ENCODE measurements at regions not wholly inside any gene's neighbourhood (a gene's known extent, or its start where the extent isn't known, plus 50 kb on each side); places are given as distances from the start of the nearest gene placed in this dataset.

DNA sequence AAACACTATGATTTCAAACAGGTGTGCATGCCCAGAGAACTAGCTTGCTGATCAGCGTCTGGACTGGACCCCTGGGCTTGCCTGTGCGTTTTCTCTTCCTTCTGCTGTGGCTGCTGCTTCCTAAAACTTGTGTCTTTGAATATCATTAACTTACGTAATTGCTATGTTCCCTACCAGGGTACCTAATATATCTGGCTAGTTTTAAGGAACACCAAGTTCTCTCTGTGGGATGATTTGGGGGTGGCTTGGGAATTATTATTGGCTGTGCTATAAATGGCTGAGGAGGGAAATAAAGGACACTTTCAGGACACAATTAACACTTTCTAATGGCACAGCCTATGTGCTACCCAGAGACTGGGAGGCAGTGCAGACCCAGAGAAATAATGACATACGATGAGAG lies 606.0 kb upstream of the RBFOX1 start:
- TF ChIP-seq, protein P1, sequence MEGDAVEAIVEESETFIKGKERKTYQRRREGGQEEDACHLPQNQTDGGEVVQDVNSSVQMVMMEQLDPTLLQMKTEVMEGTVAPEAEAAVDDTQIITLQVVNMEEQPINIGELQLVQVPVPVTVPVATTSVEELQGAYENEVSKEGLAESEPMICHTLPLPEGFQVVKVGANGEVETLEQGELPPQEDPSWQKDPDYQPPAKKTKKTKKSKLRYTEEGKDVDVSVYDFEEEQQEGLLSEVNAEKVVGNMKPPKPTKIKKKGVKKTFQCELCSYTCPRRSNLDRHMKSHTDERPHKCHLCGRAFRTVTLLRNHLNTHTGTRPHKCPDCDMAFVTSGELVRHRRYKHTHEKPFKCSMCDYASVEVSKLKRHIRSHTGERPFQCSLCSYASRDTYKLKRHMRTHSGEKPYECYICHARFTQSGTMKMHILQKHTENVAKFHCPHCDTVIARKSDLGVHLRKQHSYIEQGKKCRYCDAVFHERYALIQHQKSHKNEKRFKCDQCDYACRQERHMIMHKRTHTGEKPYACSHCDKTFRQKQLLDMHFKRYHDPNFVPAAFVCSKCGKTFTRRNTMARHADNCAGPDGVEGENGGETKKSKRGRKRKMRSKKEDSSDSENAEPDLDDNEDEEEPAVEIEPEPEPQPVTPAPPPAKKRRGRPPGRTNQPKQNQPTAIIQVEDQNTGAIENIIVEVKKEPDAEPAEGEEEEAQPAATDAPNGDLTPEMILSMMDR (conservative IDR thresholded peaks at IDR 0.05; ENCODE audit: low read depth, low read length), result no peak
- TF ChIP-seq, protein P2, sequence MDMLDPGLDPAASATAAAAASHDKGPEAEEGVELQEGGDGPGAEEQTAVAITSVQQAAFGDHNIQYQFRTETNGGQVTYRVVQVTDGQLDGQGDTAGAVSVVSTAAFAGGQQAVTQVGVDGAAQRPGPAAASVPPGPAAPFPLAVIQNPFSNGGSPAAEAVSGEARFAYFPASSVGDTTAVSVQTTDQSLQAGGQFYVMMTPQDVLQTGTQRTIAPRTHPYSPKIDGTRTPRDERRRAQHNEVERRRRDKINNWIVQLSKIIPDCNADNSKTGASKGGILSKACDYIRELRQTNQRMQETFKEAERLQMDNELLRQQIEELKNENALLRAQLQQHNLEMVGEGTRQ (IDR thresholded peaks at IDR 0.05; ENCODE audit: low read depth, low read length), result no peak
- TF ChIP-seq RAD21 (IDR thresholded peaks at IDR 0.05; ENCODE audit: low read length) (no peak), MAZ (IDR thresholded peaks at IDR 0.05; ENCODE audit: borderline replicate concordance, low read depth, low read length) (no peak), POLR2A (IDR thresholded peaks at IDR 0.05; ENCODE audit: low read depth, low read length) (no peak), MAFK (IDR thresholded peaks at IDR 0.05; ENCODE audit: low read depth, low read length) (no peak), CHD1 (IDR thresholded peaks at IDR 0.05; ENCODE audit: low read depth, low read length) (no peak)
- TF ChIP-seq, protein P3, sequence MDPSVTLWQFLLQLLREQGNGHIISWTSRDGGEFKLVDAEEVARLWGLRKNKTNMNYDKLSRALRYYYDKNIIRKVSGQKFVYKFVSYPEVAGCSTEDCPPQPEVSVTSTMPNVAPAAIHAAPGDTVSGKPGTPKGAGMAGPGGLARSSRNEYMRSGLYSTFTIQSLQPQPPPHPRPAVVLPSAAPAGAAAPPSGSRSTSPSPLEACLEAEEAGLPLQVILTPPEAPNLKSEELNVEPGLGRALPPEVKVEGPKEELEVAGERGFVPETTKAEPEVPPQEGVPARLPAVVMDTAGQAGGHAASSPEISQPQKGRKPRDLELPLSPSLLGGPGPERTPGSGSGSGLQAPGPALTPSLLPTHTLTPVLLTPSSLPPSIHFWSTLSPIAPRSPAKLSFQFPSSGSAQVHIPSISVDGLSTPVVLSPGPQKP (IDR thresholded peaks at IDR 0.05; ENCODE audit: borderline replicate concordance, low read depth, low read length), result no peak
